Keratinocyte (primary cell): ENCODE measurements at regions not wholly inside any gene's neighbourhood (a gene's known extent, or its start where the extent isn't known, plus 50 kb on each side); places are given as distances from the start of the nearest gene placed in this dataset.

Experiments
- DNase-seq: peaks from one replicate; pipeline ENCODE4 v3.0.0-alpha.2; 2011; ENCODE audit warnings: low read depth, missing footprints, low spot score
- FAIRE-seq: peaks from 2 replicates; lab custom pipeline; 2011; peaks lifted over from hg19 to GRCh38; lab: Jason Lieb, UNC
- H2AFZ ChIP-seq: 2 replicates; pipeline ENCODE4 v1.6.0; 2012; ENCODE audit warnings: low read length, control low read depth, inconsistent platforms; ENCODE audit not compliant: control insufficient read depth
- H3K27ac ChIP-seq: 2 replicates; pipeline ENCODE4 v1.5.1; 2011; ENCODE audit warnings: low read length; ENCODE audit not compliant: control insufficient read depth, insufficient read depth
- H3K27me3 ChIP-seq: 3 replicates; pipeline ENCODE4 v1.6.0; 2011; ENCODE audit warnings: low read length; ENCODE audit not compliant: control insufficient read depth, insufficient read depth; ENCODE audit errors: extremely low read depth
- H3K36me3 ChIP-seq, 2 experiments: 2 replicates in 1 of 2; 3 replicates in 1 of 2; pipeline ENCODE4 v1.5.1; 2011; ENCODE audit warnings: low read length in 2 of 2, mild to moderate bottlenecking in 1 of 2; ENCODE audit not compliant: control insufficient read depth in 2 of 2, insufficient read depth in 2 of 2; ENCODE audit errors: extremely low read depth in 1 of 2
- H3K4me1 ChIP-seq: 3 replicates; pipeline ENCODE4 v1.5.1; 2011; ENCODE audit warnings: low read length; ENCODE audit not compliant: control insufficient read depth, insufficient read depth; ENCODE audit errors: extremely low read depth
- H3K4me2 ChIP-seq: 3 replicates; pipeline ENCODE4 v1.6.0; 2011; ENCODE audit warnings: low read depth, low read length; ENCODE audit not compliant: control insufficient read depth, insufficient read depth; ENCODE audit errors: extremely low read depth
- H3K4me3 ChIP-seq, 3 experiments: fragments of 200-600 bp in 1 of 3; sonication (generic) in 1 of 3; 2 replicates in 2 of 3; 3 replicates in 1 of 3; pipeline ENCODE4 v1.5.1; 2011 to 2016; ENCODE audit warnings: low read length in 3 of 3, mild to moderate bottlenecking in 3 of 3, control low read depth in 2 of 3, inconsistent platforms in 1 of 3, low read depth in 1 of 3, mixed read lengths in 1 of 3, mixed run types in 1 of 3, moderate library complexity in 1 of 3; ENCODE audit not compliant: control insufficient read depth in 2 of 3, insufficient read depth in 2 of 3; ENCODE audit errors: extremely low read depth in 1 of 3
- H3K79me2 ChIP-seq: 2 replicates; pipeline ENCODE4 v1.6.0; 2012; ENCODE audit warnings: low read length; ENCODE audit not compliant: control insufficient read depth, insufficient read depth
- H3K9ac ChIP-seq: 3 replicates; pipeline ENCODE4 v1.6.0; 2011; ENCODE audit warnings: low read length; ENCODE audit not compliant: control insufficient read depth, insufficient read depth; ENCODE audit errors: extremely low read depth
- H3K9me1 ChIP-seq: 3 replicates; pipeline ENCODE4 v1.6.0; 2011; ENCODE audit warnings: low read length; ENCODE audit not compliant: control insufficient read depth, insufficient read depth; ENCODE audit errors: extremely low read depth
- H3K9me3 ChIP-seq: 2 replicates; pipeline ENCODE4 v1.5.1; 2012; ENCODE audit warnings: low read depth, low read length; ENCODE audit not compliant: control insufficient read depth
- H4K20me1 ChIP-seq: 3 replicates; pipeline ENCODE4 v1.6.0; 2011; ENCODE audit warnings: low read length; ENCODE audit not compliant: control insufficient read depth, insufficient read depth; ENCODE audit errors: extremely low read depth
- EZH2 ChIP-seq: IDR thresholded peaks from one replicate; pipeline ENCODE4 v1.6.1; 2012; ENCODE audit warnings: inconsistent platforms, mild to moderate bottlenecking, low read length, moderate library complexity
- dilution Hi-C: fragments of 300-500 bp; cut with MboI; formaldehyde crosslinking; loops from one replicate; pipeline ENCODE4 v1.7.0; 2020; ENCODE audit warnings: low sequenced_read_pairs; ENCODE audit not compliant: extremely low pct_ligation_motif_present
- TF ChIP-seq, protein P1 (sequence below), 3 experiments: IDR thresholded peaks in 1 of 3; conservative IDR thresholded peaks in 1 of 3; optimal IDR thresholded peaks in 1 of 3; 2 replicates in 2 of 3; 3 replicates in 1 of 3; pipeline versions ENCODE3 to v1.5.1; 2011; ENCODE audit warnings: low read length in 3 of 3, mild to moderate bottlenecking in 3 of 3, moderate library complexity in 2 of 3, control low read depth in 1 of 3, inconsistent platforms in 1 of 3; ENCODE audit not compliant: insufficient read depth in 2 of 3; ENCODE audit errors: extremely low read depth in 1 of 3

DNA sequence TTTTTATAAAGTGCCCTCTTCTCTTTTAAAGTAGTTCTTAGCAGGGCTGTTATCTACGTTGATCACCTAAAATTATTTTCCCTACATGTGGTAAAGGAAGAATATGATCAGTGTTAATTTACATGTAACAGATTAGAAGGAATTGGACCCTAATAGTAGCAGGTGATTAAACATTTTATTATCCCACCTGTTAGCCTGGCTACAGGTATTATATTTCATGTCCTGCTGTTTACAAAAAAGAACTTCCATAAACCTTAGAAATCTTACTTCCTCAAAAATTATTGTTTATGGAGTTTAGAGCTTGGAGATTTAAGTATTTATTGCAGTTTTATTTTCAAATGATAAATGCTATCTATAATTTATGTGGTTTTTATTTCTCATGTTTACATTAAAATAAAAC is 1226.7 kb downstream of the UQCRFS1 start:
- H3K4me3 ChIP-seq, result no peak overlapping the region
- TF ChIP-seq, protein P1, sequence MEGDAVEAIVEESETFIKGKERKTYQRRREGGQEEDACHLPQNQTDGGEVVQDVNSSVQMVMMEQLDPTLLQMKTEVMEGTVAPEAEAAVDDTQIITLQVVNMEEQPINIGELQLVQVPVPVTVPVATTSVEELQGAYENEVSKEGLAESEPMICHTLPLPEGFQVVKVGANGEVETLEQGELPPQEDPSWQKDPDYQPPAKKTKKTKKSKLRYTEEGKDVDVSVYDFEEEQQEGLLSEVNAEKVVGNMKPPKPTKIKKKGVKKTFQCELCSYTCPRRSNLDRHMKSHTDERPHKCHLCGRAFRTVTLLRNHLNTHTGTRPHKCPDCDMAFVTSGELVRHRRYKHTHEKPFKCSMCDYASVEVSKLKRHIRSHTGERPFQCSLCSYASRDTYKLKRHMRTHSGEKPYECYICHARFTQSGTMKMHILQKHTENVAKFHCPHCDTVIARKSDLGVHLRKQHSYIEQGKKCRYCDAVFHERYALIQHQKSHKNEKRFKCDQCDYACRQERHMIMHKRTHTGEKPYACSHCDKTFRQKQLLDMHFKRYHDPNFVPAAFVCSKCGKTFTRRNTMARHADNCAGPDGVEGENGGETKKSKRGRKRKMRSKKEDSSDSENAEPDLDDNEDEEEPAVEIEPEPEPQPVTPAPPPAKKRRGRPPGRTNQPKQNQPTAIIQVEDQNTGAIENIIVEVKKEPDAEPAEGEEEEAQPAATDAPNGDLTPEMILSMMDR (optimal IDR thresholded peaks at IDR 0.05 in 1 of 3, IDR thresholded peaks at IDR 0.05 in 1 of 3, conservative IDR thresholded peaks at IDR 0.05 in 1 of 3; ENCODE audit: extremely low read depth in 1 of 3, insufficient read depth in 2 of 3, low read length in 3 of 3), result no peak
- no peak for TF ChIP-seq EZH2
- H3K27me3 ChIP-seq, result no peaks in the 10 kb centered on the region
- H3K4me2 ChIP-seq, result no peak overlapping the region
- no peaks in the 10 kb centered on the region for H3K79me2 ChIP-seq
- H3K27ac ChIP-seq, result no peak overlapping the region
- H3K9me1 ChIP-seq, result no peaks in the 10 kb centered on the region
- dilution Hi-C loops, result no loop called here
- no peaks in the 10 kb centered on the region for H3K9me3 ChIP-seq
- H3K4me1 ChIP-seq, result no peaks in the 10 kb centered on the region
- H3K36me3 ChIP-seq, result no peaks in the 10 kb centered on the region
- FAIRE-seq (no peak), DNase-seq (no peak)
- H4K20me1 ChIP-seq, result no peaks in the 10 kb centered on the region
- H2AFZ ChIP-seq, result no peak overlapping the region
- no peak overlapping the region for H3K9ac ChIP-seq

DNA sequence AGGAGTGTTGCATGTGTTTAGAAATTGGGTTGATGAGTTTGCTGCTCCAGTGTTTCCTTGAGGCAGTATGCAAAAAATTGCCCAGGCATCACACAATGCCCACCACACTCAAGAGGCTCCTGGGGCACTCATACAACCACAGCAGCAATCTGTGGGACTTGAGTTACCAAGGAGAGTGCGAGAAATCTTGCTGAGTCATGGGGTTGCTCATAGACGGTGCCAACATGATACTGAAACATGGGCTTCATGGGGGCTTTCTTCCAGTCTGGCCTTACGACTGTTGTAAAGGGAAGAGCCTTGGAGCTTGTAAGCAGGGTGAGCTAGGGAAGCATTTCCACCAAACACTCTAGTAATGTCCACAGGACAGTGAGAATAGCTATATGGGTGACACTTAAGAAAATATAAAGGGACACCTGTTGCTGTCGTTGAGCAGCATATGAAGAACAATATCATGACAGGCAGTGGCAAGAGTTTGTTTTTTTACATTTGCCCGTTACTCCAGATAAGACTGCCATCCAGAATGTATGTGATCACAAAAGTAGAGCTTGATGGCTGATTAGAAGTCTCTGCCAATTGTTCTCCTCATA is 1237.4 kb downstream of the UQCRFS1 start:
- Histone ChIP-seq H3K79me2 (no peaks in the 10 kb centered on the region), H3K27ac (no peak overlapping the region), H3K4me2 (no peak overlapping the region), H3K4me1 (no peaks in the 10 kb centered on the region), H2AFZ (no peak overlapping the region), H4K20me1 (no peaks in the 10 kb centered on the region), H3K4me3 (no peak overlapping the region), H3K9me3 (no peaks in the 10 kb centered on the region), H3K9me1 (no peaks in the 10 kb centered on the region), H3K36me3 (no peaks in the 10 kb centered on the region), H3K27me3 (no peaks in the 10 kb centered on the region), H3K9ac (no peak overlapping the region)
- FAIRE-seq (no peak), DNase-seq (no peak)
- TF ChIP-seq, protein P1 (optimal IDR thresholded peaks at IDR 0.05 in 1 of 3, IDR thresholded peaks at IDR 0.05 in 1 of 3, conservative IDR thresholded peaks at IDR 0.05 in 1 of 3; ENCODE audit: extremely low read depth in 1 of 3, insufficient read depth in 2 of 3, low read length in 3 of 3), result no peak
- no peak for TF ChIP-seq EZH2
- dilution Hi-C loops, result no loop called here
